ENCODE measurements at regions not wholly inside any gene's neighbourhood (a gene's known extent, or its start where the extent isn't known, plus 50 kb on each side); places are given as distances from the start of the nearest gene placed in this dataset.

GRCh38 chr18:37660658-37661057 is 95.1 kb upstream of the CELF4 start:
- DNase-seq, result no peak
- Histone ChIP-seq H3K27me3 (replicated peaks in 2 of 5; ENCODE audit: control insufficient read depth in 4 of 5, insufficient read depth in 5 of 5, low read length in 4 of 5) (peaks cover 0 to 2% (median 0%) of the 10 kb centered on the region in 5 experiments), H3K4me1 (ENCODE audit: control extremely low read depth in 1 of 4, control insufficient read depth in 4 of 4, insufficient read depth in 4 of 4, low read length in 3 of 4) (peaks cover 0 to 7% (median 5%) of the 10 kb centered on the region in 4 experiments), H3K27ac (ENCODE audit: insufficient read depth in 1 of 2, low read depth in 1 of 2, low read length in 2 of 2, poor library complexity in 1 of 2, severe bottlenecking in 2 of 2) (no peak overlapping the region), H3K4me3 (ENCODE audit: control insufficient read depth in 1 of 7, extremely low read depth in 1 of 7, insufficient read depth in 4 of 7, low read depth in 2 of 7, low read length in 6 of 7) (no peak overlapping the region), H3K36me3 (ENCODE audit: control insufficient read depth in 4 of 4, insufficient read depth in 4 of 4, low read length in 3 of 4) (no peaks in the 10 kb centered on the region), H3K9me3 (ENCODE audit: control extremely low read depth in 1 of 5, control insufficient read depth in 4 of 5, insufficient read depth in 2 of 5, low read depth in 1 of 5, low read length in 4 of 5) (no peaks in the 10 kb centered on the region)
- ChIA-PET CTCF (no interaction called here), POLR2A (no interaction called here)
- WGBS (ENCODE audit: insufficient coverage), result 67% methylated on average over 1 of the region's 2 CpGs

DNA sequence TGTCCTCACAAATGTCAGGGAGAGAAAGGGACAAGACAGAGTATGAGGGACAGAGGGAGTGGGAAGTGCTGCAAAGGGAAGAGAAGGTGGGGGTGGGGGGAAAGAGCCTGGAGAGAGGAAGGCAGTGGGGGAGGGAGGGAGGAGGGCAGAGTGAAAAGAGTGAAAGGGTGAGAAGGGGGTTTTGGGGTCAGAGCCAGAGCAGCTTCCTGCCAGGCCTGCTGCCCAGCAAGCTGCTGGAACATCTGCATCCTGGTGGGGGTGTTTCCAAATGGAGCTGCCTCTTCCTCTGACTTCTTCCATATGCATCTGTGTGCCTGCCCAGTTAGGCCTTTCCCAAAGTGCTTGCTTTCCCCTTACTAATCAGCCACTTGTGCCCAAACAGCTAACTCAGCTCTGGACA is 94.3 kb upstream of the CELF4 start:
- H3K9me3 ChIP-seq (ENCODE audit: control extremely low read depth in 1 of 5, control insufficient read depth in 4 of 5, insufficient read depth in 2 of 5, low read depth in 1 of 5, low read length in 4 of 5), result no peaks in the 10 kb centered on the region
- no peak overlapping the region for H3K4me3 ChIP-seq (ENCODE audit: control insufficient read depth in 1 of 7, extremely low read depth in 1 of 7, insufficient read depth in 4 of 7, low read depth in 2 of 7, low read length in 6 of 7)
- H3K36me3 ChIP-seq (ENCODE audit: control insufficient read depth in 4 of 4, insufficient read depth in 4 of 4, low read length in 3 of 4), result no peaks in the 10 kb centered on the region
- no peak overlapping the region for H3K27ac ChIP-seq (ENCODE audit: insufficient read depth in 1 of 2, low read depth in 1 of 2, low read length in 2 of 2, poor library complexity in 1 of 2, severe bottlenecking in 2 of 2)
- ChIA-PET CTCF (no interaction called here), POLR2A (no interaction called here)
- peaks cover 0 to 8% (median 0%) of the 10 kb centered on the region in 5 experiments for H3K27me3 ChIP-seq (replicated peaks in 2 of 5; ENCODE audit: control insufficient read depth in 4 of 5, insufficient read depth in 5 of 5, low read length in 4 of 5)
- DNase-seq, result peak in 2 of 3 donors; percentile 38 to 48
- H3K4me1 ChIP-seq (ENCODE audit: control extremely low read depth in 1 of 4, control insufficient read depth in 4 of 4, insufficient read depth in 4 of 4, low read length in 3 of 4), result peaks cover 0 to 7% (median 5%) of the 10 kb centered on the region in 4 experiments

GRCh38 chr18:37658894-37659293 is 93.3 kb upstream of the CELF4 start:
- DNase-seq, result no peak
- Histone ChIP-seq H3K36me3 (ENCODE audit: control insufficient read depth in 4 of 4, insufficient read depth in 4 of 4, low read length in 3 of 4) (no peaks in the 10 kb centered on the region), H3K4me1 (ENCODE audit: control extremely low read depth in 1 of 4, control insufficient read depth in 4 of 4, insufficient read depth in 4 of 4, low read length in 3 of 4) (peaks cover 0 to 7% (median 5%) of the 10 kb centered on the region in 4 experiments), H3K27me3 (replicated peaks in 2 of 5; ENCODE audit: control insufficient read depth in 4 of 5, insufficient read depth in 5 of 5, low read length in 4 of 5) (peaks cover 0 to 8% (median 0%) of the 10 kb centered on the region in 5 experiments), H3K27ac (ENCODE audit: insufficient read depth in 1 of 2, low read depth in 1 of 2, low read length in 2 of 2, poor library complexity in 1 of 2, severe bottlenecking in 2 of 2) (no peak overlapping the region), H3K4me3 (ENCODE audit: control insufficient read depth in 1 of 7, extremely low read depth in 1 of 7, insufficient read depth in 4 of 7, low read depth in 2 of 7, low read length in 6 of 7) (no peak overlapping the region), H3K9me3 (ENCODE audit: control extremely low read depth in 1 of 5, control insufficient read depth in 4 of 5, insufficient read depth in 2 of 5, low read depth in 1 of 5, low read length in 4 of 5) (no peaks in the 10 kb centered on the region)
- whole genome bisulfite sequencing (ENCODE audit: insufficient coverage), result no CpG with 5 or more reads among the region's 1 CpG
- CTCF ChIA-PET, result no interaction called here
- POLR2A ChIA-PET, result no interaction called here

DNA sequence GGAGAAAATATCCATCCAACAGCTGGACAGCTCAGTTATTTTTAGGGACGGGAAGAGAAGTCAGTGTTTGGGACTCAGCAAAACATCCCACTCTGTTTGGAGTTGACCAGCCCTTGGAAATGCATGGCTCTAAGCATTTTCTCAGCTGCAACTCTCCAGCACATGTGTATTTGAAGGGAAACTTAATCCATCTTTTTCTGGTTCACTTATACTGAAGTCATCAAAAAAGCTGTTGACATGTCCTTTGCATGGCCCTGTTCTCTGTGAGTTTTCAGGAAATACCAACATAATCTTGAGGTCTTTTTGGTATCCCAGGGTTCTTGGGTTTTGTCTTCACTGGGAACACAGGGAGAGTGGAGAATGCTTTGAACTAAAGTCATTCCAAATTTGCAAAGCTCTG is 91.9 kb upstream of the CELF4 start:
- WGBS (ENCODE audit: insufficient coverage), result 100% methylated on average over 1 of the region's 1 CpG
- Histone ChIP-seq H3K27ac (ENCODE audit: insufficient read depth in 1 of 2, low read depth in 1 of 2, low read length in 2 of 2, poor library complexity in 1 of 2, severe bottlenecking in 2 of 2) (no peak overlapping the region), H3K4me3 (ENCODE audit: control insufficient read depth in 1 of 7, extremely low read depth in 1 of 7, insufficient read depth in 4 of 7, low read depth in 2 of 7, low read length in 6 of 7) (no peak overlapping the region), H3K4me1 (ENCODE audit: control extremely low read depth in 1 of 4, control insufficient read depth in 4 of 4, insufficient read depth in 4 of 4, low read length in 3 of 4) (peaks cover 0 to 7% (median 5%) of the 10 kb centered on the region in 4 experiments), H3K36me3 (ENCODE audit: control insufficient read depth in 4 of 4, insufficient read depth in 4 of 4, low read length in 3 of 4) (no peaks in the 10 kb centered on the region), H3K9me3 (ENCODE audit: control extremely low read depth in 1 of 5, control insufficient read depth in 4 of 5, insufficient read depth in 2 of 5, low read depth in 1 of 5, low read length in 4 of 5) (no peaks in the 10 kb centered on the region), H3K27me3 (replicated peaks in 2 of 5; ENCODE audit: control insufficient read depth in 4 of 5, insufficient read depth in 5 of 5, low read length in 4 of 5) (peaks cover 0 to 8% (median 0%) of the 10 kb centered on the region in 5 experiments)
- CTCF ChIA-PET, result no interaction called here
- no peak for DNase-seq
- POLR2A ChIA-PET, result no interaction called here

- Histone ChIP-seq H3K4me3 (ENCODE audit: control insufficient read depth in 1 of 7, extremely low read depth in 1 of 7, insufficient read depth in 4 of 7, low read depth in 2 of 7, low read length in 6 of 7) (no peak overlapping the region), H3K36me3 (ENCODE audit: control insufficient read depth in 4 of 4, insufficient read depth in 4 of 4, low read length in 3 of 4) (no peaks in the 10 kb centered on the region), H3K9me3 (ENCODE audit: control extremely low read depth in 1 of 5, control insufficient read depth in 4 of 5, insufficient read depth in 2 of 5, low read depth in 1 of 5, low read length in 4 of 5) (peaks cover 0 to 3% (median 0%) of the 10 kb centered on the region in 5 experiments), H3K27ac (ENCODE audit: insufficient read depth in 1 of 2, low read depth in 1 of 2, low read length in 2 of 2, poor library complexity in 1 of 2, severe bottlenecking in 2 of 2) (no peak overlapping the region), H3K4me1 (ENCODE audit: control extremely low read depth in 1 of 4, control insufficient read depth in 4 of 4, insufficient read depth in 4 of 4, low read length in 3 of 4) (peaks cover 0 to 4% (median 1%) of the 10 kb centered on the region in 4 experiments), H3K27me3 (replicated peaks in 2 of 5; ENCODE audit: control insufficient read depth in 4 of 5, insufficient read depth in 5 of 5, low read length in 4 of 5) (peaks cover 0 to 8% (median 0%) of the 10 kb centered on the region in 5 experiments)
- no peak for DNase-seq
- WGBS (ENCODE audit: insufficient coverage), result 98% methylated on average over 4 of the region's 4 CpGs
- ChIA-PET POLR2A (interaction anchor here (0.6 kb wide), 1 partner anchor 702 kb away, joined by 3 read pairs; no protein-coding TSS in a partner anchor), CTCF (no interaction called here)
Observed at GRCh38 chr18:37654731-37655369, 89.3 kb upstream of the CELF4 start.

GRCh38 chr18:37654034-37654433 is 88.4 kb upstream of the CELF4 start:
- Histone ChIP-seq H3K4me3 (ENCODE audit: control insufficient read depth in 1 of 7, extremely low read depth in 1 of 7, insufficient read depth in 4 of 7, low read depth in 2 of 7, low read length in 6 of 7) (no peak overlapping the region), H3K27ac (ENCODE audit: insufficient read depth in 1 of 2, low read depth in 1 of 2, low read length in 2 of 2, poor library complexity in 1 of 2, severe bottlenecking in 2 of 2) (no peak overlapping the region), H3K36me3 (ENCODE audit: control insufficient read depth in 4 of 4, insufficient read depth in 4 of 4, low read length in 3 of 4) (no peaks in the 10 kb centered on the region), H3K9me3 (ENCODE audit: control extremely low read depth in 1 of 5, control insufficient read depth in 4 of 5, insufficient read depth in 2 of 5, low read depth in 1 of 5, low read length in 4 of 5) (peaks cover 0 to 5% (median 0%) of the 10 kb centered on the region in 5 experiments), H3K4me1 (ENCODE audit: control extremely low read depth in 1 of 4, control insufficient read depth in 4 of 4, insufficient read depth in 4 of 4, low read length in 3 of 4) (peaks cover 0 to 2% (median under 1%) of the 10 kb centered on the region in 4 experiments), H3K27me3 (replicated peaks in 2 of 5; ENCODE audit: control insufficient read depth in 4 of 5, insufficient read depth in 5 of 5, low read length in 4 of 5) (peaks cover 0 to 8% (median 0%) of the 10 kb centered on the region in 5 experiments)
- ChIA-PET POLR2A (no interaction called here), CTCF (no interaction called here)
- no peak for DNase-seq
- WGBS (ENCODE audit: insufficient coverage), result 43% methylated on average over 3 of the region's 3 CpGs

- Histone ChIP-seq H3K4me1 (ENCODE audit: control extremely low read depth in 1 of 4, control insufficient read depth in 4 of 4, insufficient read depth in 4 of 4, low read length in 3 of 4) (peaks cover 0 to 2% (median under 1%) of the 10 kb centered on the region in 4 experiments), H3K27me3 (replicated peaks in 2 of 5; ENCODE audit: control insufficient read depth in 4 of 5, insufficient read depth in 5 of 5, low read length in 4 of 5) (peaks cover 0 to 8% (median 0%) of the 10 kb centered on the region in 5 experiments), H3K4me3 (ENCODE audit: control insufficient read depth in 1 of 7, extremely low read depth in 1 of 7, insufficient read depth in 4 of 7, low read depth in 2 of 7, low read length in 6 of 7) (no peak overlapping the region), H3K36me3 (ENCODE audit: control insufficient read depth in 4 of 4, insufficient read depth in 4 of 4, low read length in 3 of 4) (no peaks in the 10 kb centered on the region), H3K27ac (ENCODE audit: insufficient read depth in 1 of 2, low read depth in 1 of 2, low read length in 2 of 2, poor library complexity in 1 of 2, severe bottlenecking in 2 of 2) (no peak overlapping the region), H3K9me3 (ENCODE audit: control extremely low read depth in 1 of 5, control insufficient read depth in 4 of 5, insufficient read depth in 2 of 5, low read depth in 1 of 5, low read length in 4 of 5) (peaks cover 0 to 5% (median 0%) of the 10 kb centered on the region in 5 experiments)
- ChIA-PET CTCF (no interaction called here), POLR2A (no interaction called here)
- no peak for DNase-seq
- 100% methylated on average over 1 of the region's 2 CpGs for WGBS (ENCODE audit: insufficient coverage)
Observed at GRCh38 chr18:37653618-37654017, 88.0 kb upstream of the CELF4 start.
